ENCODE measurements at regions not wholly inside any gene's neighbourhood (a gene's known extent, or its start where the extent isn't known, plus 50 kb on each side); places are given as distances from the start of the nearest gene placed in this dataset.

DNA sequence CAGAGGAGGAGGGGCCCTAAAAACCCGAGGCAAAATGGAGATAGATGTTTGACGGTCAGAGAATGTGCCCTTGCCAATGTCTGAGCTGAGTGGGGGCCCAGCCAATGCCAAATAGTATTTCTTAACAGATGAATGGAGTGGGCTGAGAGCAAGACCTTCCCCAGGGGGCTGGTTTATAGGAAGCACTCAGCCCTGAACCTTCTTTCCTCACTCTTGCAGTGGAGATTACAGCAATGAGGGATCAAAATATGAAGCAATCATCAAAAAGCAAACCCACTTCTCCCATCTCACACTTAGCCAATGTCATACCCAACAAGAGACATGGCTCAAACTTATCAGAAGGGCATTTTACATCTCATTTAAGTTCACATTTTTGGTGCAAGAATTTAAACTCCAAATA lies 350.3 kb downstream of the GADD45G start:
- TF ChIP-seq, protein P1, sequence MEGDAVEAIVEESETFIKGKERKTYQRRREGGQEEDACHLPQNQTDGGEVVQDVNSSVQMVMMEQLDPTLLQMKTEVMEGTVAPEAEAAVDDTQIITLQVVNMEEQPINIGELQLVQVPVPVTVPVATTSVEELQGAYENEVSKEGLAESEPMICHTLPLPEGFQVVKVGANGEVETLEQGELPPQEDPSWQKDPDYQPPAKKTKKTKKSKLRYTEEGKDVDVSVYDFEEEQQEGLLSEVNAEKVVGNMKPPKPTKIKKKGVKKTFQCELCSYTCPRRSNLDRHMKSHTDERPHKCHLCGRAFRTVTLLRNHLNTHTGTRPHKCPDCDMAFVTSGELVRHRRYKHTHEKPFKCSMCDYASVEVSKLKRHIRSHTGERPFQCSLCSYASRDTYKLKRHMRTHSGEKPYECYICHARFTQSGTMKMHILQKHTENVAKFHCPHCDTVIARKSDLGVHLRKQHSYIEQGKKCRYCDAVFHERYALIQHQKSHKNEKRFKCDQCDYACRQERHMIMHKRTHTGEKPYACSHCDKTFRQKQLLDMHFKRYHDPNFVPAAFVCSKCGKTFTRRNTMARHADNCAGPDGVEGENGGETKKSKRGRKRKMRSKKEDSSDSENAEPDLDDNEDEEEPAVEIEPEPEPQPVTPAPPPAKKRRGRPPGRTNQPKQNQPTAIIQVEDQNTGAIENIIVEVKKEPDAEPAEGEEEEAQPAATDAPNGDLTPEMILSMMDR (conservative IDR thresholded peaks at IDR 0.05 in 1 of 2, IDR thresholded peaks at IDR 0.05 in 1 of 2; ENCODE audit: extremely low read depth in 1 of 2, insufficient read depth in 1 of 2, low read depth in 1 of 2, low read length in 2 of 2): no peak
- no peak for TF ChIP-seq EZH2 (IDR thresholded peaks at IDR 0.05; ENCODE audit: borderline replicate concordance, low read length)

Measured in mammary epithelial cell (primary cell).